ENCODE measurements at regions not wholly inside any gene's neighbourhood (a gene's known extent, or its start where the extent isn't known, plus 50 kb on each side); places are given as distances from the start of the nearest gene placed in this dataset.

GRCh38 chr1:57922130-57922529 lies 498.3 kb upstream of the DAB1 start:
- Histone ChIP-seq H3K9me3 (ENCODE audit: insufficient read depth, low read length, severe bottlenecking) (no peaks in the 10 kb centered on the region), H3K27ac (ENCODE audit: low read length) (no peak overlapping the region), H3K9ac (ENCODE audit: low read depth, low read length) (no peak overlapping the region), H3K4me3 (ENCODE audit: low read depth in 1 of 2, low read length in 2 of 2) (no peak overlapping the region), H3K36me3 (ENCODE audit: insufficient read depth, low read length) (no peaks in the 10 kb centered on the region), H3K4me1 (ENCODE audit: insufficient read depth, low read length) (no peaks in the 10 kb centered on the region), H2AFZ (ENCODE audit: low read depth, low read length) (no peak overlapping the region), H3K27me3 (ENCODE audit: insufficient read depth, low read length, poor library complexity) (peaks cover 4% of the 10 kb centered on the region), H4K20me1 (ENCODE audit: insufficient read depth, low read length) (no peaks in the 10 kb centered on the region), H3K79me2 (ENCODE audit: insufficient read depth, low read length) (no peaks in the 10 kb centered on the region), H3K4me2 (ENCODE audit: insufficient read depth, low read length) (no peak overlapping the region)
- ATAC-seq (ENCODE audit: insufficient read depth, low read depth), result no peak
- TF ChIP-seq CTCF (IDR thresholded peaks at IDR 0.05; ENCODE audit: borderline replicate concordance, extremely low read depth, low read length, poor library complexity, severe bottlenecking) (no peak), EZH2 (IDR thresholded peaks at IDR 0.05; ENCODE audit: borderline replicate concordance, low read depth, low read length, severe bottlenecking) (no peak)
- no peak for DNase-seq

- no peaks in the 10 kb centered on the region for H3K79me2 ChIP-seq (ENCODE audit: insufficient read depth, low read length)
- H3K4me2 ChIP-seq (ENCODE audit: insufficient read depth, low read length), result no peak overlapping the region
- no peak overlapping the region for H3K4me3 ChIP-seq (ENCODE audit: low read depth in 1 of 2, low read length in 2 of 2)
- no peak for TF ChIP-seq CTCF (IDR thresholded peaks at IDR 0.05; ENCODE audit: borderline replicate concordance, extremely low read depth, low read length, poor library complexity, severe bottlenecking)
- no peak for TF ChIP-seq EZH2 (IDR thresholded peaks at IDR 0.05; ENCODE audit: borderline replicate concordance, low read depth, low read length, severe bottlenecking)
- no peaks in the 10 kb centered on the region for H3K36me3 ChIP-seq (ENCODE audit: insufficient read depth, low read length)
- no peaks in the 10 kb centered on the region for H4K20me1 ChIP-seq (ENCODE audit: insufficient read depth, low read length)
- no peaks in the 10 kb centered on the region for H3K9me3 ChIP-seq (ENCODE audit: insufficient read depth, low read length, severe bottlenecking)
- H3K27ac ChIP-seq (ENCODE audit: low read length), result no peak overlapping the region
- no peak for DNase-seq
- no peaks in the 10 kb centered on the region for H3K27me3 ChIP-seq (ENCODE audit: insufficient read depth, low read length, poor library complexity)
- no peaks in the 10 kb centered on the region for H3K4me1 ChIP-seq (ENCODE audit: insufficient read depth, low read length)
- H2AFZ ChIP-seq (ENCODE audit: low read depth, low read length), result no peak overlapping the region
- ATAC-seq (ENCODE audit: insufficient read depth, low read depth), result no peak
- no peak overlapping the region for H3K9ac ChIP-seq (ENCODE audit: low read depth, low read length)
These were observed 492.2 kb upstream of the DAB1 start for GRCh38 chr1:57916041-57916440.

GRCh38 chr1:57911427-57911826 lies 487.6 kb upstream of the DAB1 start:
- Histone ChIP-seq H3K4me3 (ENCODE audit: low read depth in 1 of 2, low read length in 2 of 2) (no peak overlapping the region), H4K20me1 (ENCODE audit: insufficient read depth, low read length) (no peaks in the 10 kb centered on the region), H3K4me2 (ENCODE audit: insufficient read depth, low read length) (no peak overlapping the region), H3K9ac (ENCODE audit: low read depth, low read length) (no peak overlapping the region), H3K79me2 (ENCODE audit: insufficient read depth, low read length) (no peaks in the 10 kb centered on the region), H3K27ac (ENCODE audit: low read length) (no peak overlapping the region), H3K27me3 (ENCODE audit: insufficient read depth, low read length, poor library complexity) (no peaks in the 10 kb centered on the region), H2AFZ (ENCODE audit: low read depth, low read length) (no peak overlapping the region), H3K4me1 (ENCODE audit: insufficient read depth, low read length) (no peaks in the 10 kb centered on the region), H3K36me3 (ENCODE audit: insufficient read depth, low read length) (no peaks in the 10 kb centered on the region), H3K9me3 (ENCODE audit: insufficient read depth, low read length, severe bottlenecking) (no peaks in the 10 kb centered on the region)
- ATAC-seq (ENCODE audit: insufficient read depth, low read depth) (no peak), DNase-seq (no peak)
- TF ChIP-seq EZH2 (IDR thresholded peaks at IDR 0.05; ENCODE audit: borderline replicate concordance, low read depth, low read length, severe bottlenecking), result no peak
- TF ChIP-seq CTCF (IDR thresholded peaks at IDR 0.05; ENCODE audit: borderline replicate concordance, extremely low read depth, low read length, poor library complexity, severe bottlenecking), result no peak

- DNase-seq (no peak), ATAC-seq (ENCODE audit: insufficient read depth, low read depth) (no peak)
- Histone ChIP-seq H2AFZ (ENCODE audit: low read depth, low read length) (no peak overlapping the region), H3K36me3 (ENCODE audit: insufficient read depth, low read length) (no peaks in the 10 kb centered on the region), H3K4me1 (ENCODE audit: insufficient read depth, low read length) (no peaks in the 10 kb centered on the region), H3K27me3 (ENCODE audit: insufficient read depth, low read length, poor library complexity) (no peaks in the 10 kb centered on the region), H3K79me2 (ENCODE audit: insufficient read depth, low read length) (no peaks in the 10 kb centered on the region), H3K9ac (ENCODE audit: low read depth, low read length) (no peak overlapping the region), H3K27ac (ENCODE audit: low read length) (no peak overlapping the region), H3K4me3 (ENCODE audit: low read depth in 1 of 2, low read length in 2 of 2) (no peak overlapping the region), H3K9me3 (ENCODE audit: insufficient read depth, low read length, severe bottlenecking) (no peaks in the 10 kb centered on the region), H3K4me2 (ENCODE audit: insufficient read depth, low read length) (no peak overlapping the region), H4K20me1 (ENCODE audit: insufficient read depth, low read length) (no peaks in the 10 kb centered on the region)
- TF ChIP-seq CTCF (IDR thresholded peaks at IDR 0.05; ENCODE audit: borderline replicate concordance, extremely low read depth, low read length, poor library complexity, severe bottlenecking) (no peak), EZH2 (IDR thresholded peaks at IDR 0.05; ENCODE audit: borderline replicate concordance, low read depth, low read length, severe bottlenecking) (no peak)
These were observed 486.9 kb upstream of the DAB1 start for GRCh38 chr1:57910782-57911181.

All from DND-41 (cell line).